ENCODE measurements at regions not wholly inside any gene's neighbourhood (a gene's known extent, or its start where the extent isn't known, plus 50 kb on each side); places are given as distances from the start of the nearest gene placed in this dataset.

DNA sequence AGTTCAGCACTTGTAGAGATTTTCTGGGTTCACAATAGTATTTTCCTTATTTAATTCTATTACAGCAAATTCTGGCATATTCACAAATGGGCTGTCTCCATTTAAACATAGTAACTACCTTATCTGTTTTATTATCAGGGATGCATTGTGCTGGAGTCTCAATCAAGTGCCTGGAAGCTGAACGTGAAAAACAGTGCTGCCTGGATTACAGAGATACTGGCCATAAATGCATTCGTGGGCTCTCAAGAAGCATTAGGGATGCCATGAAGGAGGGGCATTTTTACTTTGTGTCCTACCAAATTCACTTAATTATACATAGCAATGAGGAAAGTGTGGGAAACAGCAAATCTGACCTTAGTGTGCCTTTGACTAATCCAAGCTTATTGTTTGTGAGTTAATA lies 184.6 kb downstream of the ABCC12 start:
- intact Hi-C loops (cut with DNase I), result no loop called here
- H3K36me3 ChIP-seq, result no peaks in the 10 kb centered on the region
- H3K4me1 ChIP-seq, result no peaks in the 10 kb centered on the region
- H3K4me3 ChIP-seq, result no peak overlapping the region
- no peaks in the 10 kb centered on the region for H3K9me3 ChIP-seq
- 47 to 49% methylated on average over 2 of the region's 2 CpGs for WGBS, 2 donors
- no peak overlapping the region for H3K27ac ChIP-seq
- TF ChIP-seq, protein P1, sequence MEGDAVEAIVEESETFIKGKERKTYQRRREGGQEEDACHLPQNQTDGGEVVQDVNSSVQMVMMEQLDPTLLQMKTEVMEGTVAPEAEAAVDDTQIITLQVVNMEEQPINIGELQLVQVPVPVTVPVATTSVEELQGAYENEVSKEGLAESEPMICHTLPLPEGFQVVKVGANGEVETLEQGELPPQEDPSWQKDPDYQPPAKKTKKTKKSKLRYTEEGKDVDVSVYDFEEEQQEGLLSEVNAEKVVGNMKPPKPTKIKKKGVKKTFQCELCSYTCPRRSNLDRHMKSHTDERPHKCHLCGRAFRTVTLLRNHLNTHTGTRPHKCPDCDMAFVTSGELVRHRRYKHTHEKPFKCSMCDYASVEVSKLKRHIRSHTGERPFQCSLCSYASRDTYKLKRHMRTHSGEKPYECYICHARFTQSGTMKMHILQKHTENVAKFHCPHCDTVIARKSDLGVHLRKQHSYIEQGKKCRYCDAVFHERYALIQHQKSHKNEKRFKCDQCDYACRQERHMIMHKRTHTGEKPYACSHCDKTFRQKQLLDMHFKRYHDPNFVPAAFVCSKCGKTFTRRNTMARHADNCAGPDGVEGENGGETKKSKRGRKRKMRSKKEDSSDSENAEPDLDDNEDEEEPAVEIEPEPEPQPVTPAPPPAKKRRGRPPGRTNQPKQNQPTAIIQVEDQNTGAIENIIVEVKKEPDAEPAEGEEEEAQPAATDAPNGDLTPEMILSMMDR (IDR thresholded peaks at IDR 0.05), result no peak
- TF ChIP-seq POLR2A (IDR thresholded peaks at IDR 0.05), result no peak
- no peak for DNase-seq
- no peaks in the 10 kb centered on the region for H3K27me3 ChIP-seq

GRCh38 chr16:47970291-47970931 lies 185.4 kb downstream of the ABCC12 start:
- DNase-seq, result no peak
- H3K36me3 ChIP-seq, result no peaks in the 10 kb centered on the region
- intact Hi-C loops (cut with DNase I), result no loop called here

GRCh38 chr16:47967374-47967773 lies 188.4 kb downstream of the ABCC12 start:
- H3K27me3 ChIP-seq, result no peaks in the 10 kb centered on the region
- intact Hi-C loops (cut with DNase I), result no loop called here
- 37 to 42% methylated on average over 2 of the region's 2 CpGs for WGBS, 2 donors

More at GRCh38 chr16:47970291-47970931, 185.4 kb downstream of the ABCC12 start:
- no peaks in the 10 kb centered on the region for H3K4me1 ChIP-seq
- H3K4me3 ChIP-seq, result no peak overlapping the region
- H3K9me3 ChIP-seq, result no peaks in the 10 kb centered on the region
- no peaks in the 10 kb centered on the region for H3K27me3 ChIP-seq
- 9 to 11% methylated on average over 2 of the region's 2 CpGs for WGBS, 2 donors
- no peak overlapping the region for H3K27ac ChIP-seq
- TF ChIP-seq, protein P1 (IDR thresholded peaks at IDR 0.05), result no peak
- TF ChIP-seq POLR2A (IDR thresholded peaks at IDR 0.05), result no peak

GRCh38 chr16:47966325-47966724 lies 189.5 kb downstream of the ABCC12 start:
- 44 to 61% methylated on average over 4 of the region's 4 CpGs for WGBS, 2 donors
- no peak for TF ChIP-seq POLR2A (IDR thresholded peaks at IDR 0.05)
- TF ChIP-seq, protein P1 (IDR thresholded peaks at IDR 0.05), result no peak
- no peaks in the 10 kb centered on the region for H3K4me1 ChIP-seq
- no peaks in the 10 kb centered on the region for H3K9me3 ChIP-seq
- no peak overlapping the region for H3K27ac ChIP-seq
- H3K27me3 ChIP-seq, result no peaks in the 10 kb centered on the region
- no peak for DNase-seq
- no peak overlapping the region for H3K4me3 ChIP-seq
- no peaks in the 10 kb centered on the region for H3K36me3 ChIP-seq
- intact Hi-C loops (cut with DNase I), result no loop called here

More at GRCh38 chr16:47967374-47967773, 188.4 kb downstream of the ABCC12 start:
- Histone ChIP-seq H3K36me3 (no peaks in the 10 kb centered on the region), H3K4me1 (no peaks in the 10 kb centered on the region), H3K27ac (no peak overlapping the region), H3K4me3 (no peak overlapping the region), H3K9me3 (no peaks in the 10 kb centered on the region)
- DNase-seq, result no peak
- TF ChIP-seq, protein P1 (IDR thresholded peaks at IDR 0.05), result no peak
- TF ChIP-seq POLR2A (IDR thresholded peaks at IDR 0.05), result no peak

- H3K27me3 ChIP-seq, result no peaks in the 10 kb centered on the region
- no peak overlapping the region for H3K27ac ChIP-seq
- intact Hi-C loops (cut with DNase I), result no loop called here
- no peaks in the 10 kb centered on the region for H3K9me3 ChIP-seq
- WGBS, 2 donors, result 6 to 14% methylated on average over 2 of the region's 2 CpGs
- no peaks in the 10 kb centered on the region for H3K36me3 ChIP-seq
- no peak for DNase-seq
- H3K4me3 ChIP-seq, result no peak overlapping the region
- TF ChIP-seq, protein P1 (IDR thresholded peaks at IDR 0.05), result no peak
- no peak for TF ChIP-seq POLR2A (IDR thresholded peaks at IDR 0.05)
- H3K4me1 ChIP-seq, result no peaks in the 10 kb centered on the region
These were observed 190.4 kb downstream of the ABCC12 start for GRCh38 chr16:47965439-47965838.
